Panc1 (cell line): ENCODE measurements at regions not wholly inside any gene's neighbourhood (a gene's known extent, or its start where the extent isn't known, plus 50 kb on each side); places are given as distances from the start of the nearest gene placed in this dataset.

Source experiments
- ATAC-seq: fragments of 200-7000 bp; cut with Tn5 transposase; 2 replicates; pipeline ENCODE4 v1.9.1; 2020; ENCODE audit warnings: mild to moderate bottlenecking, moderate library complexity
- BruUV-seq: library from RNA; stranded (reverse); fragments of 400-500 nt; replicated peaks from 2 replicates; lab custom pipeline; 2021; lab: Mats Ljungman, UMichigan
- CTCF ChIA-PET: fragments of 300-600 bp; sonication (Branson Sonifier 250); formaldehyde crosslinking; loops from one replicate; lab custom pipeline; 2022; ENCODE audit warnings: antibody characterized with exemption; lab: Charles Lee
- POLR2A ChIA-PET: fragments of 300-600 bp; sonication (Branson Sonifier 250); formaldehyde crosslinking; loops from one replicate; lab custom pipeline; 2022; ENCODE audit warnings: antibody characterized with exemption; lab: Charles Lee
- DNase-seq: peaks from one replicate; pipeline ENCODE4 v3.0.0-alpha.2; 2010; ENCODE audit warnings: low read depth, low spot score
- H3K27ac ChIP-seq: 2 replicates; pipeline ENCODE4 v1.5.1; 2011; ENCODE audit warnings: mild to moderate bottlenecking, low read length, inconsistent platforms
- H3K27me3 ChIP-seq: fragments of 200-500 bp; sonication (Bioruptor generic); 2 replicates; pipeline ENCODE4 v1.6.0; 2014; ENCODE audit warnings: low read length, inconsistent platforms; ENCODE audit not compliant: control insufficient read depth, insufficient read depth
- H3K36me3 ChIP-seq: fragments of 200-500 bp; sonication (Bioruptor generic); 2 replicates; pipeline ENCODE4 v1.5.1; 2014; ENCODE audit warnings: inconsistent platforms, mild to moderate bottlenecking, low read length, moderate library complexity; ENCODE audit not compliant: control insufficient read depth, insufficient read depth
- H3K4me1 ChIP-seq: 2 replicates; pipeline ENCODE4 v1.5.1; 2011; ENCODE audit warnings: inconsistent platforms, mild to moderate bottlenecking, low read length, moderate library complexity; ENCODE audit not compliant: control insufficient read depth, insufficient read depth
- H3K4me3 ChIP-seq, 2 experiments: 2 replicates each; pipeline ENCODE4 v1.5.1; 2011 to 2012; ENCODE audit warnings: low read depth in 2 of 2, low read length in 2 of 2, mild to moderate bottlenecking in 2 of 2, inconsistent platforms in 1 of 2, moderate library complexity in 1 of 2
- H3K9me3 ChIP-seq: fragments of 200-500 bp; sonication (Bioruptor generic); 2 replicates; pipeline ENCODE4 v1.5.1; 2014; ENCODE audit warnings: low read depth, mild to moderate bottlenecking, inconsistent platforms, low read length, moderate library complexity; ENCODE audit not compliant: control insufficient read depth, insufficient read depth
- CTCF ChIP-seq: fragments of 450-650 bp; IDR thresholded peaks from 2 replicates; pipeline ENCODE4 v1.5.1; 2017; ENCODE audit warnings: mild to moderate bottlenecking
- POLR2AphosphoS5 ChIP-seq: IDR thresholded peaks from 2 replicates; pipeline ENCODE4 v1.6.1; 2012; ENCODE audit warnings: mild to moderate bottlenecking, low read depth, low read length, moderate library complexity
- REST ChIP-seq, 2 experiments: IDR thresholded peaks; 2 replicates each; pipeline ENCODE4 v1.6.1; 2011 to 2012; ENCODE audit warnings: low read depth in 2 of 2, control low read depth in 1 of 2, low read length in 1 of 2, mild to moderate bottlenecking in 1 of 2, moderate library complexity in 1 of 2; ENCODE audit not compliant: insufficient read depth in 1 of 2
- SIN3A ChIP-seq: IDR thresholded peaks from 2 replicates; pipeline ENCODE4 v1.6.1; 2012; ENCODE audit warnings: low read depth, mild to moderate bottlenecking, low read length, moderate library complexity, borderline replicate concordance; ENCODE audit not compliant: insufficient read depth
- TCF7L2 ChIP-seq: IDR thresholded peaks from 2 replicates; pipeline ENCODE4 v1.6.1; 2011; ENCODE audit warnings: mild to moderate bottlenecking, low read depth, low read length, inconsistent platforms
- in situ Hi-C: cut with HindIII; loops from 2 replicates; pipeline ENCODE4 v1.10.0; 2016; ENCODE audit warnings: low sequenced_read_pairs, low pct_unique_long_range_greater_than_20kb
- intact Hi-C: fragments of 100-400 bp; cut with micrococcal nuclease; formaldehyde crosslinking; loops from one replicate; pipeline ENCODE4 v1.10.0; 2022; ENCODE audit not compliant: unreplicated experiment

- CTCF ChIA-PET, result no interaction called here
- Histone ChIP-seq H3K9me3 (no peaks in the 10 kb centered on the region), H3K4me3 (no peak overlapping the region), H3K27me3 (no peaks in the 10 kb centered on the region), H3K27ac (no peak overlapping the region), H3K4me1 (no peaks in the 10 kb centered on the region), H3K36me3 (no peaks in the 10 kb centered on the region)
- ATAC-seq (no peak), DNase-seq (no peak)
- no peak for TF ChIP-seq CTCF
- TF ChIP-seq REST (IDR thresholded peaks at IDR 0.05; ENCODE audit: insufficient read depth in 1 of 2, low read depth in 2 of 2, low read length in 1 of 2), result no peak
- POLR2A ChIA-PET, result no interaction called here
- in situ Hi-C loops (no loop called here), intact Hi-C loops (no loop called here)
- no TSS peak for BruUV-seq
Observed at GRCh38 chr5:99089822-99090549, 161.2 kb upstream of the CHD1 start.

GRCh38 chr5:99088309-99088708 is 159.5 kb upstream of the CHD1 start:
- no peak overlapping the region for H3K4me3 ChIP-seq
- H3K27ac ChIP-seq, result no peak overlapping the region
- ChIA-PET POLR2A (no interaction called here), CTCF (interaction anchor here (0.6 kb wide), 1 partner anchor 16 kb away, joined by 6 read pairs; no protein-coding TSS in a partner anchor)
- intact Hi-C loops (no loop called here), in situ Hi-C loops (no loop called here)
- H3K27me3 ChIP-seq, result no peaks in the 10 kb centered on the region
- H3K36me3 ChIP-seq, result no peaks in the 10 kb centered on the region
- DNase-seq, result no peak
- H3K4me1 ChIP-seq, result no peaks in the 10 kb centered on the region
- no peak for ATAC-seq
- BruUV-seq, result no TSS peak
- H3K9me3 ChIP-seq, result no peaks in the 10 kb centered on the region
- TF ChIP-seq CTCF, result no peak
- no peak for TF ChIP-seq POLR2AphosphoS5
- TF ChIP-seq REST (IDR thresholded peaks at IDR 0.05; ENCODE audit: insufficient read depth in 1 of 2, low read depth in 2 of 2, low read length in 1 of 2), result no peak
- no peak for TF ChIP-seq TCF7L2
- TF ChIP-seq SIN3A, result no peak
